ENCODE measurements at regions not wholly inside any gene's neighbourhood (a gene's known extent, or its start where the extent isn't known, plus 50 kb on each side); places are given as distances from the start of the nearest gene placed in this dataset.
"Not testable (repeated sequence)": the region's sequence is repeated elsewhere in the genome, so short reads cannot be mapped to it uniquely, and the experiment has no call there.

- DNase-seq = no peak
Observed at GRCh38 chr10:44167752-44168151, 217.1 kb downstream of the CXCL12 start.

DNA sequence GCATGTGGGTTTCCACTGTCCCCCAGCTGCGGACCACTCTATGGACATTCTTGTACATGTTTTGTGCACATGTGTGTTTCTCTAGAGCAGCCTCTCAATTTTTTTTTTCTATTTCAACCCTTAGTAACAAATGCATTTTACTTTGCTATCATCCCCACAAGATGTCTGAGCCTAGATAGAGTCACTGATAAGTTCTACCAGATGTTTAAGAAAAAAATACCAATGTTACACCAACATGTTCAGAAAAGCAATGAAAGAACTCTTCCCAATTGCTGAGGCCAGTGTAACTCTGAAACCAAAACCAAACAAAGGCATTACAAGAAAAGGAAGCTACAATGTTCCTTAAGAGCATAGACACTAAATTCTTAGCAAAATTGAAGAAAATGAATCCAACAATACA, 218.5 kb downstream of the CXCL12 start:
- no peak for DNase-seq

GRCh38 chr10:44164251-44164956, 220.5 kb downstream of the CXCL12 start:
- DNase-seq = no peak

GRCh38 chr10:44161184-44161583, 223.7 kb downstream of the CXCL12 start:
- DNase-seq = no peak

- no peak for DNase-seq
Observed at GRCh38 chr10:44157574-44157973, 227.3 kb downstream of the CXCL12 start.

DNA sequence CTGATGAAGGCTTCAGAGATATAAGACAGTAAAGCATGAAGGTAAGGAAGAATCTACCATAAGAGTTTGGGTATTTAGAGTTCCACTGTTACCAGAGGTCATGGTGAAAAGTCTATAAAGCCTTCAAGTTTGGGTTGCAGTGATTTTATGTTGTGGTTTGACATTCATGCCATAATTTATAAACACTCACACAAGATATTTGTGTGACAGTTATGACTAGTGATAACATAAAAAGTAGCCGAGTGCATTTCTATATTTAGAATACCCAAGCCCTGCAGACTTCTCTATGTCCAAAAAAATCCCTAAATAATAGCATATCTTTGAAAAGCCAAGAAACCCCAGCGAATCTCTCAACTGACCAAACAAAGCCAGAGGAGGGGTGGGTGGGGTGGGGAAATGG, 229.9 kb downstream of the CXCL12 start:
- DNase-seq = no peak

- DNase-seq = no peak
Observed at GRCh38 chr10:44153918-44154670, 230.8 kb downstream of the CXCL12 start.

DNA sequence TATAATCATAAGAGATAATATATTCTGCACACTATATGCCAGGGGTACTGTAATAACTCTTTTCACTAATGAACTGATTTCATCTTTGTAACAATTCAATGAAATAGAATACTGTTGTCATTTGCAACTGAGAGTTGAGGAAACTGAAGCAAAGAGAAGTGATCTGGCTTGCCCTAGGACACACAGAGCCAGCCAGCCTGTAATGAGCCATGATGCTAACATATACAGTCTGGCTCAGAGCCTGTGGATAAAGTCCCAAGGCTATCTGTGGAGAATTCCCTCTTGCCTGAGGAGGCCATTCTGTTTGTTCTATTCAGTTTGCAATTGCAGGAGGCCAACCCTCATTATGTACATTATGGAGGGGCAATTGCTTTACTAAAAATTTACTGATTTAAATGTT, 241.3 kb downstream of the CXCL12 start:
- no peak for DNase-seq

- no peak for DNase-seq
Observed at GRCh38 chr10:44132361-44133289, 252.3 kb downstream of the CXCL12 start.

DNA sequence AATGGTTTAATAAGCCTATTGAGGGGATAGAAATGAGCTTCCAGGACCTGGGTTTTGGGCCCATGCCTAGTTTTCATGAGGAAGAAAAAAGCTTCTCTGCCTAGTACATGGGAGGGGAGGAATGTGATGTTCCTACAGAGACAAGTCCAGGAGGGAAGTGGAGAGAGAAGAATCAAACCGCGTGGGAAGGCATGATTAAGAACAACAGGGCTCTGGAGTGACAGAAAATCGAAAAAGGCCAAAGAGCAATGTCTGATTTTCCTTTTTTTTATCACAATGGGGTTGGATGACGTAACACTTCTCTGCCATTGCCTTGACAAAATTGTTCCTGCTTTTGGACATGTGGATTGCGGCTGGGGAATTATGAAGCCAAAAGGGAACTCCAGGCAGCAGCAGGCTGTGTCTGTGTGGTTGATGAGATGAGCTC, 258.6 kb downstream of the CXCL12 start:
- DNase-seq = no peak

- DNase-seq = no peak
Observed at GRCh38 chr10:44125879-44126278, 259.0 kb downstream of the CXCL12 start.

- no peak for DNase-seq
Observed at GRCh38 chr10:44118500-44118899, 266.4 kb downstream of the CXCL12 start.

- DNase-seq = no peak
Observed at GRCh38 chr10:44116474-44116873, 268.4 kb downstream of the CXCL12 start.

DNA sequence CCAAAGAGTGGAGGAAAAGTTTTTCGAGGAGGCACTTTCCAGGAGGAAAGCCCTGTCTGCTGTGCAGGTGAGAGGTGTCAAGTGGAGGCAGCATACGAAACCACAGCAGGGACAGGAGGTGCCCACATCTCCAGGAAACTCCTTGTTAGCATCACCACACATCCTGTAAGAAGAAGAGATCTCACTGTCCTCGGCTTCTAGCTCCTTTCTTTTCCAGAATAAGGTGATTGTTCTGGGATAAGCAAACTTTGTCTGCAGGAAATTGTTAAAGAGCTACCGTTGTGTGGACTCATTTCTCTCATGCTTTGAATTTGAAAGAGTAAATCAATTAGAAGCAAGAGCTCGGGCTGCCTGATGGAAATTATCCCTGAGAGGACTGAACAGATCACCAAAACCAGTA, 269.4 kb downstream of the CXCL12 start:
- DNase-seq = no peak

DNA sequence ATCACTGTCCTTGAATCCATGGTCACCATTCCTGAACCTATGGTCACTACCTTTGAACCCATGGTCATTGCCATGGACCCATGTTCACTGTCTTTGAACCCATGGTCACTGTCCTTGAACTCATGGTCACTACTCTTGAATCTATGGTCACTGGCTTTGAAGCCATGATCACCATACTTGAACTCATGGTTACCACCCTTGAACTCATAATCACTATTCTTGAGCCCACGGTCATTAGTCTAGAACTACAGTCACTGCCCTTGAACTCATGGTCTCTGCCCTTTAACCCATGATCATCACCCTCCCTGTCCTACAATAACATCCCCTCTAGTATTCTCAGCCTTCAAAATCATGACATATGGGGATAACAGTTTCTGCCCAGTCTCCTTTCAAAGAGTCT, 270.5 kb downstream of the CXCL12 start:
- DNase-seq = no peak

GRCh38 chr10:44112280-44112679, 272.6 kb downstream of the CXCL12 start:
- DNase-seq = not testable (repeated sequence)

DNA sequence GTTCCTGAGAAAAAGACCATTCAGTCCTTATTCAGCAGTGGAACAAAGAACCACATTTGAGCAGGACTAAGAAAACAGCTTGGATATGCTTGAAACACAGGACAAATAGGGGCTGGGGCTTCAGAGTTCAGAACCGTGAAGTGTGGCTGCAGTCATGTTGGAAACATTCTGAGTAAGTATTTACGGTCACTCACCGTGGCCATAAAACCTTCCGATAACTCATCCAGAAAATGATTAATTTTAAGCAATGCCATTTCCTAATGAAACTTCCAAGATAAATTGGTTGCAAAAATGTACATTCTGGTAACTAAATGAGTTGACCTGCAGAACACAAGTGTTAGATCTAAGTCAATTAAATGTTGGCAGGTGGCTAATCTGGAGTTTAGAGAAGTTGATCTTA, 279.2 kb downstream of the CXCL12 start:
- no peak for DNase-seq

DNA sequence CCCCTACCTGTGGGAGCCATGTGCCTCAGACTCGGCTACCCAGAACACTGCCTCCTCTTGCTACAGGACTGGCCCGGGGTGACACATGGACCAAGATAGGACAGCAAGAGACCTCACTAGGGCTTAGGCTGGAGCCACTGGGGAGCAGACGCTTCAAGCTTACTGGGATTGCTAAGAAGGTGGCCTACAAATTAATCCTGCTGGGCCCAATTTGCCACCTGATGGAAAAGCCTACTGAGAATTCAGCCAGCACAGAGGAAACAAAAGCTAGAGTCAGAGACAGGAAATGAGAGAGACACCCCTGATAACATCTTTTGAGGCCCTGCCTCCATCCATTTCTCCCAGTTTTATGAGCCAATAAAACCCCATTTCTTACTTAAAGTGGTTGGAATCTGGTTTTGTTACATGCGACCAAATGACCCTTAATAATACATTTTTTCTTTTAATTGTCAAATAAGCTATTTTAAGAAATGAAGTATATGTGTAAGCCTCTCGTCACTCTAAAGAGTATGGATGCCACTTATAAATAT, 282.1 kb downstream of the CXCL12 start:
- no peak for DNase-seq

- no peak for DNase-seq
Observed at GRCh38 chr10:44101082-44101481, 283.8 kb downstream of the CXCL12 start.

GRCh38 chr10:44099511-44099910, 285.4 kb downstream of the CXCL12 start:
- no peak for DNase-seq

DNA sequence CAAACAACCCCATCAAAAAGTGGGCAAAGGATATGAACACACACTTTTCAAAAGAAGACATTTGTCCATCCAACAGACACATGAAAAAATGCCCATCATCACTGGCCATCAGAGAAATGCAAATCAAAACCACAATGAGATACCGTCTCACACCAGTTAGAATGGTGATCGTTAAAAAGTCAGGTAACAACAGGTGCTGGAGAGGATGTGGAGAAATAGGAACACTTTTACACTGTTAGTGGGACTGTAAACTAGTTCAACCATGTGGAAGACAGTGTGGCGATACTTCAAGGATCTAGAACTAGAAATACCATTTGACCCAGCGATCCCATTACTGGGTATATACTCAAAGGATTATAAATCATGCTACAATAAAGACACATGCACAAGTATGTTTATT, 288.7 kb downstream of the CXCL12 start:
- not testable (repeated sequence) for DNase-seq

GRCh38 chr10:44089671-44090070, 295.2 kb downstream of the CXCL12 start:
- DNase-seq = no peak

- no peak for DNase-seq
Observed at GRCh38 chr10:44087403-44087802, 297.5 kb downstream of the CXCL12 start.
